Hippocampal formation (tissue), 2 donors: ENCODE measurements at regions not wholly inside any gene's neighbourhood (a gene's known extent, or its start where the extent isn't known, plus 50 kb on each side); places are given as distances from the start of the nearest gene placed in this dataset.

Experiments used
- DNase-seq, 2 donors: peaks; one replicate each; lab custom pipeline; 2025; lab: John Stamatoyannopoulos, UW

DNA sequence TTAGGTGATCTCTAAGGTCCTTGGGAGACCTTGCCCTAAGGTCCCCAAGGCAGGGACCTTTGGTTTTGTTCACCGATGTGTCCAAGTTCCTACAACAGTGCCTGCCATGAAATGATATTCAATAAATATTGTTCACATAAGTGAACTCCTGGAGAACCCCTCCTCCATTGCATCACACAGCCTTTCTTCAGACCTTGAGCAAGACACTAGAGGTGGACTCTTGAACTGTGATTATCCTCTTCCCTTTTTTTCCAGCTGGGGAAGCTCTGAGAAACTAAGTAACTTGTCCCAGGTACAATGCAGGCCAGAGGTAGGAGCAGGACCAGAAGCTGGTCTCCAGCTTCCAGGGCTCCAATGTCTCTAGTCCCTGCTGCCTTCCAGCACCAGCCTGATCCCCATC, 76.6 kb upstream of the LMO1 start:
- no peak for DNase-seq

DNA sequence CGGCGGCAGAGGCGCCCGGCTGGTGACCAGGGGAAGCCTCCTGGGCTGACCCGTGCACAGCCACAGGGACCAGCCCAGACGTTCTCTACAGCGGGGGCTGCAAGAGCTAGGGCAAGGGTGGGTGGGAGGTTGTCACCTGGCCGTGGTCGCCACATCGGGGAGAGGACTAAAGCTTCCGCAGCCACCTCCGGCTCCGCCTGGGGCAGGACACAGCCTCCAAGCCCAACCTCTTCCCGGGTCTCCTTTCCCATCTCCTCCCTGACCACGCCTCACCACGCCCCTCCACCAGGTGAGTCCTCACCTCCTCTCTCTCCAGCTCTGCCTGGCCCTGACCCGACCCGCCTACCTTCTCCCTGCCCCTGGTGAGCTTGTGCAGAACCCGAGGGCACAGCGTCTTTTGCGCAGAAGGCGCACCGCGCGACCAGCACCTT, 75.9 kb upstream of the LMO1 start:
- DNase-seq = no peak

DNA sequence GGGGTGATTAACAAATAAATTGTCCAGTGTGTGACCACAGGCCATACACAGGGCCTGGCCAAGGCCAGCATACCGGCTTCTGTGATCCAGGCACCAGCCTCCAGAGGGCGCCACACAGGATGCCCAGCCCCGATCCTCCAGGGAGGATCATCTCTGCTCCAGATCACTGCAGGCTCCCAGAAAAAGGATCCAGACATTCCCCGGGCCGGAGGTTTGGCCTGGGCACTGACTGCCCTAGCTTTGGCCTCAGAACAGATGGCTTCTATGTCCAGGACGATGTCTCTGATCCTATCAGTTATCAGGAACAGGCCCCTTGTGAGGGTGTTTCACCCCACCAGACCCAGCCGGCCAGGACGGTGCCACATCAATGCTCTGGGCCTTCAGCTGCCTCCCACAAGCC, 74.5 kb upstream of the LMO1 start:
- DNase-seq = peak in 1 of 2 donors; percentile 24

DNA sequence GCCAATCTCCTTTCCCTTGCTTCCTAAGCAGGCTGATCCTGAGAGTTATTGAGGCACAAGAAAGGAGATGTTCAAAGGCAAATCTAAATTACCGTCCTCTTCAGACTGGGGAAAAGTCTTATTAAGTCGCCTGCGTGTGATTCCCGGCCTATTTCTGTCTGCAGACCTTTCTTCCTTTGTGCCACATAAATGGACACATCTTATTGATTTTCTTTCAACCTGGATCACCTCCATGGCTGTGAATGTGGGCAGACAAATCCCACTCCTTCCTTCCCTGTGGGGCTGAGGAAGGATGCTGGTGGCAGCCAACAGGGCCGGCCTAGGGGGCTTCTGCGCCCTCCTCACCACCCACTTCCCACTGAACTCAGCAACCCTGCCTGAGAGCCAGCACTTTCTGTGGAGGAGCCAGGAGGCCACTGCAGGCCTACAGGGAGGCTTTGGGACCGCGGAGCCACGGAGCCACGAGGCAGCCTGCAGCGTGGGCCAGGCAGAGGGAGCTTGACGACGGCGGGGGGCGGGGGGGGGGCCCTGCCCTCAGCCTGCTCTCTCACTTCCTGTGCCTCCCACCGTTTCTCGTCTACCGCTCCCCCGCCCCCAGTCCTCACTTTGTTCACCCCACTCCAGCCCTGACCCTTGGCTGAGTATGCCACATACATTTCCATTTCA, 73.6 kb upstream of the LMO1 start:
- no peak for DNase-seq

DNA sequence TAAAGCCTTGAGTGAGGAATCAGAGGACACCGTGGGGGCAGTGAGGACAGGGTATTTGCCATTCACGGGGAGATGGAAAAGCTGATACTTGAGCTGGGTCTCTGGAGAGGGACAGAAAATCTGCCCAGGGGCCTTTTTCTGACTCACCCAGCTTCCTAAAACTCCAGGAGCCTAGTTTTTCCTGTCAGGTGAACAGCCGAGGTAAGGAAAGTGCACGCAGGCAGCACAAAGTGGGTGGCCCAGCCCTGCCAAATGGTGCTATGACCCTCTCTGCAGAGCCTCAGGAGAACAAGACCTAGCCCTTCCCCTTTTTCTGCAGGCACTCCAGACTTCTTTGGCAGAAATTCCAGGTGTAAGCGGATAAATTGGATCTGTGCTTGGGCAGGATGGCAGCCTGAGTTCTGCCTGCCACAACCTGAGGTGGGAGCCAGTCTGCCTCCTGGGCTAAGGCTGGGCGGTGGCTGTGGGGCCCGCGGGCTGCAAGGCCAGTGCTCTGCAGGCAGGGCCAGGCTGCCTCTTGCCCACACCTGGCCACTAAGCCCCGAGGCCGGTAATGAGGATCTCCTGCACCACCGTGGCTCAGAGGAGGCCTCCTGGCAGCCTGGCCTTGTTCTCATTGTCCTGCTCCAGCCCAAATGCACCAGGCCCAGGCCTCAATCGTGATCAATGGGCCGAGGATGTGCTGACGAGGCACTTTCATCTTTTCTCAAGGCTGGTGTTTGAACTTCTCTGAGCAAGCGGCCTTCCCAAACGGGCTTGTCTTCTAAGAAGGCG, 72.9 kb upstream of the LMO1 start:
- no peak for DNase-seq

DNA sequence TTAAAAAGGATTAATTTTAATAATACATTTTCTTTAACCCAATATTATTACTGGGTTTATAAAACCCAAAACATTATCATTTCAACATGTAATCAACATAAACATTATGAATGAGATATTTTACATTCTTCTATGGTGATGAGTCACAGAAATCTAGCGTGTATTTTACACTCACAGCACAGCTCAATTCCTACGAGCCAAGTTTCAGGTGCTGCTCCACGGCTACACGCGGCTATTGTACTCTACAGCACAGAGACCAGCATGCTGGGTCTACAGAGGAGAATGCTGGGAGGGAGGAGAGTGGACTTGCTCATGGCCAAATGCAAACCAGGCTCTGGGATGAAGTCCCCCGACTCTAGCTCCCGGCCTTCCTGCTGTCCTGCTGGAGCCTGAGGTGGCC, 72.0 kb upstream of the LMO1 start:
- no peak for DNase-seq

DNA sequence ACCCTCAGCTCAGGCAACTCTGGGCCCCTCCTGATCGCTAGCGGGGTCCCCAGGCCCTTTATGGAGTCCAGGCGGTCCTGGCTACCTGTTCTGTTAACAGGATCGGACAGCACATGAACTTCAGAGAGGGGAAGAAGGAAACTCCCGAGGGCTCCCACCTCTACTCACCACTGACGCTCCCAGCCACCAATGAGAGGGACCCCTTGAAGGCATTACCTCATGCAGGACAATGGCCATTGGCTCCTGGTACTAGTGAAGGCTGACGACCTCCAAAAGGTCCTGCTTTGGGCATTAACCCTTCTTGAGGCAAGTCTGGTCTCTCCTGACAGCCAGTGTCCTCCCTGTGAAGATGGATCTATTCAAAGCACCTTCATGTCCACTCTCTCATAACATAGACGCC, 71.5 kb upstream of the LMO1 start:
- no peak for DNase-seq

DNA sequence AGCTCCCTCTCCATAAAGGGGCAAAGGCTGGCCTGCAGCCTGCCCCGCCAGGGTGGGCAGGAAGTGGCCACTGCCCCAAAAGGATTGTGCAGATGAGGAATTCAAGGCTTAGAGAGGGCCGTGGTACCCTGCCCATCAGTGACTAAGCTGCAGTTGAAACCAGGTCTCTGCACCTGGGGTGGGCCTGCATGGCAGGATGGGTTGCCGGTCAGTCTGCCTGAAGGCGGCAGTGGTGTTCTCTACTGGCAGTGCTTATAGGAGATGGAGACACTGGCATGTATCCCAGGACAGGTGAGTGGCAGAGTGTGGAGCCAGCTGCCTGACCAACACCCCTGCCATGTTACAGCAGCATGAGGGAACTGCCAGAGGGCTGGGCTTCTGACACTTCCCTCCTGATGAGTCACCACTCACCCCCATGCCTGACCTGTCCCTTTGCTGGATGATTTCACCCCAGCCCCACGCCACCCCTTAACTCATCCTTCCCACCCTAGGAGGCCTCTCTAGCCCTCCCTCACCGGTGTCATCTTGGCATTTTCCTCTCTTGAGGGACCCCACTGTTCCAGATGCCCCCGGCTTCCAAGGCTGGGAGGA, 70.2 kb upstream of the LMO1 start:
- DNase-seq = no peak

DNA sequence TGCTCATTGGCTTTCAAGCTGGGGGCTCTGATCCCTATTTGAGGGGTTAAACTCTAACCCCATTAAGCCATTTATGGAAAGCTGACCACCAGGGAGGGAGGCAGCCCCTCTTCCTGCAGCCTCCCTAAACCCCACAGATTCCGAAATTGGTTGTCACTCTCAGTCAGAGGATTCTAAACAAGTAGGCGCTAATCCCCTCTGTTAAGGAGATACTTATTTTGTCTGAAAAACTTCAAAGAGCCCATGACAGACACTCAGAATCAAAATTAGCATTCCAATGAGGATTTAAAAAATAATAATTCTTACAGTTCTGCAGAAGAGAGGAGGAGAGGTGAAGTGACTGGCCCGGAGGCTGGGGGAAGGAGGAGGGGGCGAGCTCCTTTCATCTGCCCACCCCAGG, 69.7 kb upstream of the LMO1 start:
- no peak for DNase-seq

DNA sequence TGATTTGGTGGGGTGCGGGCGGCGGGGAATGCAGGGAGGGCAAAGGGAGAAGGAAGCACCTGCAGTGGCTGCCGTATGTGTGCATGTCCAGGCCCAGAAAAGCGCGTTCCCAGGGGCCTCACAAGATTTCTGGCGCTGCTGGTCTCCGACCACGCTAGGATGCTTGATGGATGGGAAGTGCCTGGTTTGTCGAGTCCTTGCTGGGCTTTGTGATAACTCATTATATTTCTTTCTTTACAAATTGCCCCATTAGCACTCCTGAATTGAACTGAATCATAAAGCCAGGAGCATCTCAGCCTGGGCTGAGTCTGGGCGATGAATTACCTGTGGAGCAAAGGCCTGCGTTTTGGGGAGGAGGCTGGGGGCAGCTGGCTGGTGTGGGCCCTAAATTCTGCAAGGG, 69.2 kb upstream of the LMO1 start:
- no peak for DNase-seq

DNA sequence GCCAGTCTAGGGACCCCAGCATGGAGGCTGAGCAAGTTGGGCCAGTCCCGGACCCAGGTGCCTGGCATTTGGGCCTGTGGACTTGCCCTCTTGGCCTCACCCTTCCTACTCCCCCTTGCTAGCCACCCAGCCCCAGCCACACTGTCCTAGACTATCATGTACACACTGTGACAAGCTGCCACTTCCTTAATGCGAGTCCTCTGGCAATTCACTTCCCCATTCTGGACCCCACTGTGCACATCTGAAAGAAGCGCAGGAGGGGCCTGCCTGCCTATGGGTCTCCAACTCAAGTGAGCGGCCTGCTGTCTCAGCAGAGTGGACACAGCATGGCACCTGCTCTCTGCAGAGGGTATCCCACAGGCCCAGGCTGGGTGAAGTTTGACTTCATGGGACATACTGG, 68.5 kb upstream of the LMO1 start:
- DNase-seq = peak in 1 of 2 donors; percentile 4

DNA sequence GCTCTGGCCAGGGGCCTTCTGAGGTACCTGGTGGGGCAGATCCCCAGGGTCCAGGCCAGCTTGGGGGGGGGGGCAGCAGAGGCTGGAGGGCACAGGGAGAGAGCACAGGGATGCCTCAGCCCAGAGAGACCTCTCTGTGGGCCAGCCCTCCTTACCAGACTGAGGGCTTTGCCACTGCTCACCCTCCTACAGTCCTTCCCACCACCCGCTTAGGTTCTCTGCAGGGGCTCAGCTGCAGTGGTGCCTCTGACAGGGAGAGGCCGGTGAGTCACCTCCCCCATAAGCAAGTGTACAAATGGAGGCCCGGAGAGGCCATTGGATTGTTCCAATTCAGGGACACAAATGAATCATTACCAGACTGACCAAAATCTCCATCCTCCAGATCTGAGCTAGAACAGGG, 68.1 kb upstream of the LMO1 start:
- no peak for DNase-seq

DNA sequence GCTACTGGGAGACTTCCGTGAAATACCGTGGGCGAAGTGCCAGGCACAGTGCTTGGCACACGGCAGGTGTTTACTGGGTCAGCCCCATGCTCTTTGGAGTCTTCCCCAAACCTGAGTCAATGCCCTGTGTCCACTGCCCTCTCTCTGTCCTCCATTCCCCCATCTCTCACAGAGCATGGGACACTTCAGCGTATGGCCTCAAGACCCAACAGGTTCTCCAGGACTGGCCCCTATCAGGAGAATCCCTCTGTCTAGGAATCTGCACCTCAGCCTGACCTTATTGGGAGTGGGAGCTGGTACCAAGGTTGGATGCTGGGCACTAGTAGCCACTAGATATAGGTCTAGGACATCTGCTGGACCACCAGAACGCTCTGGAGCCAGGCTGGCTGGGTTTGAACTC, 67.2 kb upstream of the LMO1 start:
- DNase-seq = no peak

DNA sequence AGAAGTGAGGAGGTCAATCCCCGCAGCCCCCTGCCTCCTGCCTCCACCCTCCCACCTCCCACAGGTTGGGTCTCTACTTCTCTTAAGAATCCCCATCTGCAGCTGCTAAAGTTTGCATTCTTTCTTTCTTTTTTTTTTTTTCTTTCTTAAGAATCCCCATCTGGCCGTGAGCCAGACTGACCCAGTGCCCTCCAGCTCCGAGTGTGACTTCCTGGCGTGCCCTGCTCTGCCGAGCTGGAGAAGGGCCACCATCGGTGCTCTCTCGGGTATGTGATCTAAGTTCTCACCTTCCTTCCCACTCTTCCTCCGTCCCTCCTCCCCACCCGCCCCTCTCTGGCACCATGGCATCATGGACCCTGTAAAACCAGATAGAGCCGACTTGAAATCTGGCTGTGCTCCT, 66.7 kb upstream of the LMO1 start:
- no peak for DNase-seq

DNA sequence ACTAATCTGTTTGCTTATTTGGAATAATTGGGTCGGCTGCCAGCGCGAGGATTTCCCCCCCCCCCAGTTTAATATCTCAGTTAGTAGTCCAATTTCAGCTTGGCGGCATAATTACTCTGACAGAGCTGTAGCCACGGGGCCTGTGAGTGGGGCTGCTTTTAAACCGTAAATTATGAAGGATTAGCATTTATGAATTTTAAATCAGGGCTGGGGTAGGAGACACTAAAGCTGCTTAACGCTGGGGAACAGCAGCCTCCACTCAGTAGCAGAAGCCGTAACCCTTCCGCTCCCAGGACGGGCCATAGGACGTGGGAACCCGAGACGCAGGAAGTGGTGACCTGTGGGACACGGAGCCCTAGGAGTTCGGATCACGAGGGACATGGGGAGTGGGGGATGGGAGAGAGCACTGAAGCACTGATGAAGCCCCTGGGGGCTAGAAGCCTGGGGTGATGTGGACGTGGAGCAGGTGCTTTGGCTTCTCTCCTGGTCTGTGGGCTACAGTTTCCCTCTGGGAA, 66.2 kb upstream of the LMO1 start:
- no peak for DNase-seq

DNA sequence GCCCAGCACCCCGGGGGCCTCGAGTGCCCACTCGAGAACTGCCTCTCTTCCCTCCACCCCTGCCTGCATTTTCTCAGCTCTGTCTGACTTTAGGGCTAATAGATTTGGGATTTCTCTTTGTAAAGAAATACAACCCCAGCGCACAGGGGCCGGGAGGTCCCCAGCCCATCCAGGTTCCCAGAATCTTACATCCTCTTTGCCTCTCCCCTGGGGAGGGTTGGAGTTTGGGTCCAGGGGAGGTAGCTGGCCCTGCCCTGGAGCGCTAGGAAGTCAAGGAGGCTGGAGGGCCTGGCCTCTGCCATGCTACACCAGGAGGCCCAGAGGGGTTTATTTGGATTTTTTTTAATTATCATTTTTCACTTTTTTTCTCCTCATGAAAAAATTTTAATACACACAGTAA, 65.7 kb upstream of the LMO1 start:
- DNase-seq = no peak

DNA sequence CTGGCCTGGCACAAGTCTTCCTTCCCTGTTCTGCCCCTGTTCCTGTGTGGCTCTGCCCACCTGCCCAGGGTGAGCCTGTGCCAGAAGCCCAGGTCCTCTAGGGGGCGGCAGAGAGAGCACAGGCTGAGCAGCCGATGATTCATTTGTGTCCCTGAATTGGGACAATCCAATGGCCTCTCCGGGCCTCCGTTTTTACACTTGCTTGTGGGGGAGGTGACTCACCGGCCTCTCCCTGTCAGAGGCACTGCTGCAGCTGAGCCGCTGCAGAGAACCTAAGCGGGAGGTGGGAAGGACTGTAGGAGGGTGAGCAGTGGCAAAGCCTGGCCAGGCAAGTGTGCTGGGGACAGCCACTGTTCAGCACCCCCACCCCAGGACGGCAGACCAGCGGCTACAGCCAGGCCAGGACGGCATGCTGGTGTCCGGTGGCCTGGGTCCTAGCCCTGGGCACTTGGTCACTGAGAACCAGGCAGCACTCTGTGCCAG, 65.2 kb upstream of the LMO1 start:
- DNase-seq = peak; percentile 51 to 61

DNA sequence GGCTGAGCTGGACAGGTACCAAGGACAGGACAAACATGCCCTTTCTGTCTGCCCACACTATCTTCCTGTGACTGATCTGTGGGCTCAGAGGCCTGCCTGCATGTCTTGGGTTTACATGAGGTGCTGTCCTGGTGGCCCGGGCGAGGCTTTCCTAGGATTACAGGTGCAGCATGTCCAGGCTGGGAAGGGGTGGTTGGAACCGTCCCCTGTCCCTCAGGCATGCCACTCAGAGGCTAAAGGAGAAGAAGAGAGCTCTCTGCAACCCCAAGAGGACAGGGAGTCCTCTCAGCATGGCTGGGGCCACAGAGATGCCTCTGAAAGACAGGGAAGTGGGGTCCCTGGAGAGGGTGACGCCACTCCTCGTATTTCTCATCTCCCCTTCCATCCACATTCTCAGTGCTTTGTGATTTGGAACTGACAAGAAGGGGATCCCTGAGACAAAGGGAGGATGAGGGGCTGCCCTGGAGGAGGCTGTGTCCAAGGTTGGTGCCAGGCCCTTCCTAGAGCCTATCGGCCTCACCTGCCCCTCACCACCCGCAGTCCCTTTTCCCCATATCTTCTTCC, 64.6 kb upstream of the LMO1 start:
- DNase-seq = no peak

DNA sequence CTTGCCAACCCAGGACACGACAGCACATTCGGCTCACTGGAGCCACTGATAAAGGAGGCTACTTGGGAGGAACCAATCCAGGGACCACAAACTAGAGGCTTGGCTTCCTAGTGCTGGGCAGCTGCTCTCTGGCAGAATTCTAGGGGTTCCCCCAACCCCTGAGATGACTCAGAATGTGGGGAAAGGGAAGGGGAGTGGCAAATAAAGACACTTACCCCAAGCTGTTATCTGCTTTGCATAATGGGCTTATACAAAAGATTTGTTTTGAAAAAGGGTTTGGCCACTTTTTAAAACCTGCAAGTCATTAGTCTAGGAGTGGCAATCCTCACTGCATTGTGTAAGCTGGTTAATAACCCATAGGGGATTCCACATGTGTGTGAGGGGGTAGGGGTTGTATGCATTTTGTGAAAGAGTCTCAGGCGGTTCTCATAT, 64.1 kb upstream of the LMO1 start:
- DNase-seq = no peak

DNA sequence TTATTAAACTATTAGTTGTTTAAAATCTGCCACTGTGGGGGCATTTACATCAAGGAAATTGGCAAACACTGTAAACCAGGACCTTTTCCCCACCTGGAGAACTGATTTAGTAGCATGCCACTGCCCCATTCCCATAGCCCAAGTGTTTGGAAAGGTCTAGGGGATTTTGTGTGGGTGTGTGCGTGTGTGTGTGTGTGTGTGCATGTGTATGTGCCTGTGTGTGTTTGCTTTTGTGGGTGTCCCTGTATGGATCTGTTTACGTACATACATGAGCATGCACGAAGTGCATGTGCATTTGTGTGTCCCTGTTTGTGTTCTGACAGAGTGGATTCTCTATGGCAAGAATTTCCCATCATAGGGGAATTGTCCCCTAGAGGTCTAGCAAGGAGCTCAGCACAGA, 62.7 kb upstream of the LMO1 start:
- no peak for DNase-seq

DNA sequence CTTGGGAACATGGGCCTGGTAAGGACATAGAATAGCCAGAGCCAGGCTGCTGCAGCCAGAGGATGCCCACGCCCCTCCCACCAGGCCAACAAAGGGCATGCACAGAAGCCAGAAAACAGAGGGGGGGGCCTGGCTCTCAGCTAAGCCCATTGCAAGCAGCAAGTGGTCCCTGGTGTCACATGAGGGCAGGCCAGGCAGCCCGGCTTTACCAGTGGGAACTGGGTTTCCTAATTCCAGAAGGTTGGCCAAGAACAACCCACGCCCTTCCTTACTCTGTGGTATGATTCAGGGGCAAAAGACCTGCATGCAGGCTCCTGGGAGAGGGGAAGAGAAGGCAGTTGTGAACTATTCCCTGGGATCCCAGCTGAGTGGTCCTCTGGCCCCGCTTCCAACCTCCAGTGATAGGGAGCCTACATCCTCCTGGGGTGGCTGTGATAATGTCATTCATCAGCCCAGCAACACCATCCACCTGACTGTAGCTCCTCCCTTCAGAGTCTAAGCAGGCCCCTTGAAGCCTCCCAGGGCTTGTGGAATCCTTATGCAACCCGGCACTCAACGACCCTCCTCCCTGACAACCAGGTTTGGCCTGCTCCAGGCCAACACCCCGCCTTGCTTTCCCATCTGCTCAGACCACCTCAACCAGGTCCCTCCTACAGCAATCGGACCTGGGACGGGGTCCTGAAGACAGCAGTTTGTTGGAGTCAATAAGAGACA, 62.1 kb upstream of the LMO1 start:
- DNase-seq = no peak
